Gastrocnemius medialis (tissue), 4 donors: ENCODE measurements at regions not wholly inside any gene's neighbourhood (a gene's known extent, or its start where the extent isn't known, plus 50 kb on each side); places are given as distances from the start of the nearest gene placed in this dataset.

Experiments used
- POLR2A ChIP-seq, 2 donors: fragments of 450-650 bp; IDR thresholded peaks; one replicate each; pipeline ENCODE4 v1.6.1; 2017; ENCODE audit warnings: antibody characterized with exemption in 2 of 2, mild to moderate bottlenecking in 2 of 2, moderate library complexity in 2 of 2
- TF ChIP-seq, protein P1 (sequence below), 5 experiments: fragments of 450-650 bp in 3 of 5; fragments of 200-600 bp in 2 of 5; sonication (generic) in 2 of 5; IDR thresholded peaks in 4 of 5; conservative IDR thresholded peaks in 1 of 5; 1 replicate in 4 of 5; 2 replicates in 1 of 5; pipeline ENCODE4 v1.5.1; 2016 to 2019; ENCODE audit warnings: antibody characterized with exemption in 5 of 5, mild to moderate bottlenecking in 3 of 5, moderate library complexity in 3 of 5

- TF ChIP-seq, protein P1, sequence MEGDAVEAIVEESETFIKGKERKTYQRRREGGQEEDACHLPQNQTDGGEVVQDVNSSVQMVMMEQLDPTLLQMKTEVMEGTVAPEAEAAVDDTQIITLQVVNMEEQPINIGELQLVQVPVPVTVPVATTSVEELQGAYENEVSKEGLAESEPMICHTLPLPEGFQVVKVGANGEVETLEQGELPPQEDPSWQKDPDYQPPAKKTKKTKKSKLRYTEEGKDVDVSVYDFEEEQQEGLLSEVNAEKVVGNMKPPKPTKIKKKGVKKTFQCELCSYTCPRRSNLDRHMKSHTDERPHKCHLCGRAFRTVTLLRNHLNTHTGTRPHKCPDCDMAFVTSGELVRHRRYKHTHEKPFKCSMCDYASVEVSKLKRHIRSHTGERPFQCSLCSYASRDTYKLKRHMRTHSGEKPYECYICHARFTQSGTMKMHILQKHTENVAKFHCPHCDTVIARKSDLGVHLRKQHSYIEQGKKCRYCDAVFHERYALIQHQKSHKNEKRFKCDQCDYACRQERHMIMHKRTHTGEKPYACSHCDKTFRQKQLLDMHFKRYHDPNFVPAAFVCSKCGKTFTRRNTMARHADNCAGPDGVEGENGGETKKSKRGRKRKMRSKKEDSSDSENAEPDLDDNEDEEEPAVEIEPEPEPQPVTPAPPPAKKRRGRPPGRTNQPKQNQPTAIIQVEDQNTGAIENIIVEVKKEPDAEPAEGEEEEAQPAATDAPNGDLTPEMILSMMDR (IDR thresholded peaks at IDR 0.05 in 4 of 5, conservative IDR thresholded peaks at IDR 0.05 in 1 of 5): no peak
- TF ChIP-seq POLR2A (IDR thresholded peaks at IDR 0.05): no peak
These were observed 1237.5 kb upstream of the CDH9 start for GRCh38 chr5:28275931-28276330.
